Mesodermal cell (in vitro differentiated cells): ENCODE measurements at regions not wholly inside any gene's neighbourhood (a gene's known extent, or its start where the extent isn't known, plus 50 kb on each side); places are given as distances from the start of the nearest gene placed in this dataset.

Source experiments
- H3K27ac ChIP-seq: 2 replicates; pipeline ENCODE4 v1.7.0; 2013; ENCODE audit warnings: mild to moderate bottlenecking, low read depth, low read length, moderate library complexity; ENCODE audit not compliant: severe bottlenecking
- H3K36me3 ChIP-seq: 2 replicates; pipeline ENCODE4 v1.7.1; 2013; ENCODE audit warnings: mild to moderate bottlenecking, low read length, moderate library complexity; ENCODE audit not compliant: control insufficient read depth, insufficient read depth
- H3K4me1 ChIP-seq: one replicate; pipeline ENCODE4 v1.7.1; 2013; ENCODE audit warnings: mild to moderate bottlenecking, low read length; ENCODE audit not compliant: insufficient read depth, control insufficient read depth, poor library complexity, severe bottlenecking
- H3K4me3 ChIP-seq: 2 replicates; pipeline ENCODE4 v1.7.0; 2013; ENCODE audit warnings: low read length, control low read depth, mild to moderate bottlenecking; ENCODE audit not compliant: insufficient read depth, poor library complexity, severe bottlenecking; ENCODE audit errors: extremely low read depth
- H3K9me3 ChIP-seq: 2 replicates; pipeline ENCODE4 v1.7.1; 2013; ENCODE audit warnings: mild to moderate bottlenecking, low read length, moderate library complexity; ENCODE audit not compliant: control insufficient read depth
- WGBS, 2 experiments: methylation state at CpG; one replicate each; pipeline ENCODE4 v1.1.5; 2013; ENCODE audit warnings: missing lambda C conversion rate in 2 of 2; ENCODE audit not compliant: insufficient coverage in 2 of 2; 5-methylcytosine and 5-hydroxymethylcytosine counted together

DNA sequence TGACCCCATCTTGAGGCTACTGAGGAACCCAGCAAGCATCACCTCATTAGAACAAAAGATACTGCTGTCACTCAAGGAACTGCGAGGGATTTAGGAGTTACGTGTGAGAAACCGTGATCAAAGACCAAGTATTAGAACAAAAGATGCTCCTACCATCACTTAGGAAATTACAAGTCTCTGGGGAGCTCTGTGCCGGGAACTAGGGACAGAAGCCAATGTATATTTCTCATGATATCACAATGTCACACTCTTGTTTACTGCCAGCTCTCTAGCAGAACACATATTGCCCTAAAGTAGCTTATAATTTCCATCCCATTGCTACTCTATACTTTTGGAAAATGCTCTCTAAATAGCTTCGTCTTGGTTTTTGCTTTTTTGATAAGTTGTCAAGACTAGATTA, 214.5 kb downstream of the HS3ST3A1 start:
- Histone ChIP-seq H3K27ac (no peak overlapping the region), H3K4me3 (no peak overlapping the region), H3K36me3 (no peaks in the 10 kb centered on the region), H3K9me3 (no peaks in the 10 kb centered on the region), H3K4me1 (peaks cover 2% of the 10 kb centered on the region)
- WGBS, 2 experiments = 85 to 100% methylated on average over 3 to 4 of the region's 5 CpGs

DNA sequence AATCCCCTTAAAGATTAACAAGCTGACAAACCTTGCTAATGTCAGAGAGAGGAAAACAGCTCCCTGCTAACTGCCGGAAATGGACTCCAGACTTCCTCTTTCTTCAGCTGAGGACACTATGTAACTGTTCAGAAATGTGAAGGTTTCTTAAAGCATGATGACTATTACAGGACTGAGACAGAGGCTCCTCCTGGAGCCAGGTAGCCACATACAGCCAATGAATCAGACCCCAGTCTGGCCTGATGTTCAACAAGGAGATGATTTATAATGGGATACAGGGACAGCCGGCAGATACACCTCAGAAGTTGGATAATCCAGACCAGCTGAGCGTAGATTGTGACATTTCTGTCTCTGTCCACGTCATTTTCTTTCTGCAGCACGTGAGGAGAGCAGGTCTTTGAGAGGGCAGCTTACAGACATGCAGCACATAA, 216.2 kb downstream of the HS3ST3A1 start:
- peaks cover 2% of the 10 kb centered on the region for H3K4me1 ChIP-seq
- no peak overlapping the region for H3K4me3 ChIP-seq
- no peak overlapping the region for H3K27ac ChIP-seq
- H3K36me3 ChIP-seq = no peaks in the 10 kb centered on the region
- WGBS, 2 experiments = 90 to 94% methylated on average over 4 to 5 of the region's 5 CpGs
- H3K9me3 ChIP-seq = no peaks in the 10 kb centered on the region

DNA sequence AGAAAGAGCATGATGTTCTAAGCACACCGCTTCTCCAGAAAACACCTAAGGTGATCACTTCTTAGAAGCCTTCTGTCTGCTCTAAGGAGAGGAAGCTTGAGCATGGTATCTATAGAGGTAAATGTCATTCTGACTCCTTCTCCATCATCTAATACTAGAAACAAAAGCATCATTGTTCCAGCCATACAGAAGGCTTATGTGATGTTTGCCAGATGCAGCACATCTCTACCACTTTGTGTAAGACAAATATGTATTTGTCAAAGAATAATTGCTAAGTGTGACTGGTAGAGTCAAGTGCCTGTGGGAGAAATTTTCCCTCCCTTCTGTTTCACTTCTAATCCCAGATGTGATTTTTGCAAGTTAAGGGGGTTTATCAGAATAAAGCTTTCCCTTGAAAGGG, 217.1 kb downstream of the HS3ST3A1 start:
- Histone ChIP-seq H3K9me3 (no peaks in the 10 kb centered on the region), H3K4me1 (peaks cover 2% of the 10 kb centered on the region), H3K27ac (no peak overlapping the region), H3K4me3 (no peak overlapping the region), H3K36me3 (no peaks in the 10 kb centered on the region)
- WGBS, 2 experiments = no CpG with 5 or more reads among the region's 1 CpG

DNA sequence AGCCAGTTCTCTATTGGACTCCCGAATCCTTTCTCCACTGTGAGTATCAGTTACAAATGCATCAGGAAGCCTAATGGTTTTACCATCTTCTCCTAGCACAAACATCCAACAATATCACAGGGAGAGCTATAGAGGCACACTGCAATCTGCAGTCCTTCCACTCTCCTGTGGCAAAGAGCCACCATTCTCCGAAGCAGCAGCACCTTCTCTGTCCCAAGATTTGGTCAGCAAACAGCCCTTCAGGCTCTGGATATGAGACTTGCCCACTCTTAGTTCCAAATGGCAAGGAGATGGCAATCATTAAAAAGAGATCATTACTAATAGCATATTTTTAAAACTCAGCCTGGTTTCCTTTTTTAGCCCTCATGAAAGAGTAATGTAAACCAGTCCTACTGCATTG, 223.4 kb downstream of the HS3ST3A1 start:
- H3K4me3 ChIP-seq = no peak overlapping the region
- WGBS, 2 experiments = 86 to 92% methylated on average over 2 of the region's 2 CpGs
- H3K36me3 ChIP-seq = no peaks in the 10 kb centered on the region
- H3K9me3 ChIP-seq = no peaks in the 10 kb centered on the region
- no peaks in the 10 kb centered on the region for H3K4me1 ChIP-seq
- H3K27ac ChIP-seq = no peak overlapping the region

DNA sequence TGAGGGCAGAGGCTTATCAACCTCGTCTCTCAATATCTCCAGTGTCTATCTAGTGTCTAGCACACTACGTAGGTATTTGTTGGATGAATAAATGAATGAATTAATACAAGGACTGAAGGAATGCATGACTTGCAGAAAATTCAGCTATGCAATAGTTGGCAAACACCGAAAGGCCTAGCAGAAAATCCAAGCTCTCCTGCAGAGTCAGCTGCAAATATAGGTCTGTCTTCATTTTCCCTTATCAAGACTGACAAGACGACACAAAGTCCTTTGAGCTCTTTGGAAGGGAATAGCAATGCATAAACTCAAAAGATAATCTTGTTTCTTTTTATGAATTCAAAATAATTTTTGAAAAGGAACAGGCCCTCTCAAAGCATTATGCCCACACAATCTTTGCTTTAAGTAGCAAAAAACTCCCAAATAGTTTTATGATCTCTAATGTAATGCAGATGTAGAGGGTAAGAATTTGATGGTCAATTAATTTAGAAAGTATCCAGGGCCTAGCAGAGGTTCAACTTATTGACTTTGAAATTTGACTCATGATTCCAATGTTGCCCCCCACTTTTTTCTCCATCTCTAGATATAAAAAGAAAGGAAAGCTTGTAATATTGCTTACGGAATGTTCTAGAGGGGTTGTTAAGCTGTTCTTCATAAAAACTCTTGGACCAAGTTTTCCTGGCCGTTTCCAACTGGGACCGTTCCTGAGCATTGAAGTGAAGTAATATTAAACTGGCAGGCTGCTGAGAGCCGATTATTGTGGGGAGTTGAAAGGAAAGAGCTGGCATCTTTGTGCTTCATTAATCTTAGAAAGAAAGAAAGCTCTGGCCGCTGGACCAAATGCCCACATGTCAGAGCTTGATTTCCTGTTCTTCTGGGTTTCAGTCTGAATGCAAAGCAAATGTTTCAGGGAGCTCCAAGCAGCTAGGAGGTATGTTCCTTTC, 227.3 kb downstream of the HS3ST3A1 start:
- no peak overlapping the region for H3K27ac ChIP-seq
- H3K4me1 ChIP-seq = no peaks in the 10 kb centered on the region
- H3K4me3 ChIP-seq = no peak overlapping the region
- no peaks in the 10 kb centered on the region for H3K36me3 ChIP-seq
- H3K9me3 ChIP-seq = no peaks in the 10 kb centered on the region
- 90 to 100% methylated on average over 6 of the region's 9 CpGs for WGBS, 2 experiments

DNA sequence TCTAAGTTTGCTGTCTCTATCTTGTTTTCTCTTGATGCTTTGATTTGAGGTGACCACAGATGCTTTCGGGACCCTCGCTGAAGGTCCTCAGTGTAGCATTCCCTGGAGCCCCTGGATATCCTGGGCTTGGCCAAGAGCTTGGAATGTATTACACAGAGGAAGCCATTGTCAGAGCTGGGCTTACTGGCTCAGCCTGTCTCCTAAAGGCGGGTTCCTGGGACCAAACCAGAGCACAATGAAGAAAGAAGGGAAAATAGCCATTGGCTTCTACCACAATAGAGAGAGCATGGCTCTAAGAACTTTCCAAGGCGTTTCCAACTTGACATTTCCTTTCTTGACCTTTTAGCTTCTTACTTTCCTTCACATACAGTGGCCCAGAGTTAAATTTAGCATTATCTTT, 229.3 kb downstream of the HS3ST3A1 start:
- WGBS, 2 experiments = 94 to 100% methylated on average over 2 to 4 of the region's 4 CpGs
- Histone ChIP-seq H3K36me3 (no peaks in the 10 kb centered on the region), H3K27ac (no peak overlapping the region), H3K4me3 (no peak overlapping the region), H3K9me3 (no peaks in the 10 kb centered on the region), H3K4me1 (no peaks in the 10 kb centered on the region)

DNA sequence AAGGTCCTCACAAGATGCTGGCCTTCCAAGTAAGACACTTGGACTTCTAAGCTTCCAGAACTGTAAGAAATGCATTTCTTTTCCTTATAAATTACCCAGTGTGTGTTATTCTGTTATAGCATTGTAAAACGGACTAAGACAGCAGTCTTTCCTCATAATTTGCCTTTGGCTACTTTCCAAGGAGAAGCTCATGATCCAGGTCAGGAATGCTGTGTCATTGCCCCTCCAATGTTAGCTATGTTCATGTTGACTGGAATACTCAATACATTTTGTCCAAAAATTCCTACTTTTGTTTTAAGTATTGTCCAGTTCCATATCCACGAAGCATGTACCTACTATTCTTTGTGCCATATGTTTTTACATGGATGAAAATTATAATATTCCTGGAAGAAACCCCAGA, 234.6 kb downstream of the HS3ST3A1 start:
- H3K4me1 ChIP-seq = no peaks in the 10 kb centered on the region
- no CpG with 5 or more reads among the region's 2 CpGs for WGBS, 2 experiments
- no peak overlapping the region for H3K27ac ChIP-seq
- no peaks in the 10 kb centered on the region for H3K36me3 ChIP-seq
- no peak overlapping the region for H3K4me3 ChIP-seq
- H3K9me3 ChIP-seq = no peaks in the 10 kb centered on the region

DNA sequence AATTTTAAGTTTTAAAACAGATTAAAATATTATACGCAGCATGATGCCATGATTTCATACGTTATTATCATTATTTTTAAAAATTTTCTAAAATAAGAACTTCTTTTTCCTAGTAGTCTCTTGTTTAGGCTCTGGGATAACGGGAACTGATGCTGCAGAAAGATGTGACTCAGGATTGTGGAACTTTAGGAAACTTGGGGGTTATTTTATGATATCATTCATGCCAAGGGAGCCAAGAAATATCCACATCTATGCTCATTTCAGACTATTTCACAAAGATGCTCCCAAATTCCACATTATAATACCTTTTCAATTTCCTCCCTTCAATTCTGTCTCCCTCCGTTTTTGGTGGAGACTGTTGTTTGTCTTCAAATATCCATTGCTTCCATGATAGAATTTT, 236.4 kb downstream of the HS3ST3A1 start:
- Histone ChIP-seq H3K4me3 (no peak overlapping the region), H3K27ac (no peak overlapping the region), H3K36me3 (no peaks in the 10 kb centered on the region), H3K9me3 (no peaks in the 10 kb centered on the region), H3K4me1 (no peaks in the 10 kb centered on the region)
- no CpG with 5 or more reads among the region's 4 CpGs for WGBS, 2 experiments

DNA sequence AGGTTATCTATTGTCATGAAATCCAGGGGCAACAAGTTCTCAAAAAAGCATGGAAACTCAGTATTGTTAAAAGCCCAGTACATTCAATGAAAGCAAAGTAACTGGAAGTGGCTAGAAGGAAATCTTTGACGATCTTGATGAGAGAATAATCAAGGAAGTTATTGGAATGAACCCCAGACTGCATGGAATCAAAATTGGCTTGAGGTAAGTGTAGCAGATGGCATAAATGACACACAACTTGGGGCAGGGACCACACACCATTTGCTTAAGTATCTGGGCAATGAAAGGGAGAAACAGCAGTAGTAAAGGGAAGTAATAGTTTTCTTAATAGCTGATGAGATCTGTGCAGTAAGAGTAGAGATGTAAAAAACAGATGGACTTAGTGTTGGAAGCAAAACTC, 238.0 kb downstream of the HS3ST3A1 start:
- Histone ChIP-seq H3K36me3 (no peaks in the 10 kb centered on the region), H3K9me3 (no peaks in the 10 kb centered on the region), H3K4me1 (no peaks in the 10 kb centered on the region), H3K27ac (no peak overlapping the region), H3K4me3 (no peak overlapping the region)
- 67 to 92% methylated on average over 1 of the region's 1 CpG for WGBS, 2 experiments

DNA sequence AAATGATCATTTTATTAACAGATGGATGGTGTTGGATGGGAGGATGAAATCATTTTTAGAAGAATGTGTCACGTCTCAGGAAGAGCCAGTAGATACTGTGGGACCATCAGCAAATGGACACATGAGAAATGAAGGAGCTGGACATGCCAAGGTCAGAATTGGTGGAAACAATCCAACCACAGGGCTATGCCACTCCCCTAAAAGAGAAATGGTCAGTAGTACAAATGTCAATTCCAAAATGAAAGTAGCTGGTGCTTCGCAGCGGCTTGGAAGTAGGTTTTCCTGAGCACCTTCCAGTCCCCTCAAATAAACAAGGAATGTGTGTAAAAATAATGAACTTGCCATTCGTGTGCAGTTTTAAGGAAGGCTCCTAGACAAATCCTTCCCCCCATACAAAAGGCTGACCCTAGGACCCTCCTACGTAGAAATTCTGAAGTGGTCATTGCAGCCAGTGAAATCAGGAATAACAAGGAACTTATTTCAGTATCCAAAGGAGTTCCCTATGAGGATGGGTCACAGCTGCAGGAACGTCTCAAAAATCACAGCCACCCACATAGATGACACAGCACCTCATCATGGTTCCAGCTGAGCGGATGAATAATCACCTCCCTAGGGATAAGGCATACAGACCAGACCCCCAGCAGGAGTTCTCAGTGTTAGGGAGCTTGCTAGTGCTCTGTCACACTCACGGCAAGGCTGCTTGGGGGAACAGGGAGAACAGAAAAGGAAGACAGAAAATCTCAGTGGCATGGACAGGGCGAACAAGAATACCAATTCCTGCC, 239.2 kb downstream of the HS3ST3A1 start:
- H3K9me3 ChIP-seq = no peaks in the 10 kb centered on the region
- H3K4me1 ChIP-seq = no peaks in the 10 kb centered on the region
- H3K27ac ChIP-seq = no peak overlapping the region
- 53 to 64% methylated on average over 2 to 3 of the region's 9 CpGs for WGBS, 2 experiments
- no peaks in the 10 kb centered on the region for H3K36me3 ChIP-seq
- H3K4me3 ChIP-seq = no peak overlapping the region

DNA sequence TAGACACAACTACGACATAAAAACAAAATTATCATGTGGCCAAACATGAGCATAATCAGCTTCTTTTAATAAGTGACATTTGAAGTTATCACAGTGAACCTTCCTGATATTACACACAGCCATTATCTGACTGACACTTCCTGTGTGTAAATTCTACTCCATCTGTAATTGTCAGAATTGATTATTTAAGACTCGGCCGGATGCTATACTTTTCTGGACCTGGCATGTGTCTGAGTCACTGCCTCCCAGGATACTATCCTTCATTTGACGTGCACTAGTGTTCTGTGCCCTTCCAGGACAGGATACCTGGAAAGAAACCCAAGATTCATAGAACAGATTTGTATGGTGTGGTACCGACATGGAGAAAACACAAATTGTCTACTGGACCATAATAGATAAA, 242.0 kb downstream of the HS3ST3A1 start:
- H3K36me3 ChIP-seq = no peaks in the 10 kb centered on the region
- no peak overlapping the region for H3K4me3 ChIP-seq

More for the DNA sequence above, 242.0 kb downstream of the HS3ST3A1 start:
- Histone ChIP-seq H3K4me1 (no peaks in the 10 kb centered on the region), H3K9me3 (no peaks in the 10 kb centered on the region), H3K27ac (no peak overlapping the region)
- 76 to 80% methylated on average over 3 of the region's 5 CpGs for WGBS, 2 experiments
